ENCODE measurements at regions not wholly inside any gene's neighbourhood (a gene's known extent, or its start where the extent isn't known, plus 50 kb on each side); places are given as distances from the start of the nearest gene placed in this dataset.
"Not testable (repeated sequence)": the region's sequence is repeated elsewhere in the genome, so short reads cannot be mapped to it uniquely, and the experiment has no call there.

DNA sequence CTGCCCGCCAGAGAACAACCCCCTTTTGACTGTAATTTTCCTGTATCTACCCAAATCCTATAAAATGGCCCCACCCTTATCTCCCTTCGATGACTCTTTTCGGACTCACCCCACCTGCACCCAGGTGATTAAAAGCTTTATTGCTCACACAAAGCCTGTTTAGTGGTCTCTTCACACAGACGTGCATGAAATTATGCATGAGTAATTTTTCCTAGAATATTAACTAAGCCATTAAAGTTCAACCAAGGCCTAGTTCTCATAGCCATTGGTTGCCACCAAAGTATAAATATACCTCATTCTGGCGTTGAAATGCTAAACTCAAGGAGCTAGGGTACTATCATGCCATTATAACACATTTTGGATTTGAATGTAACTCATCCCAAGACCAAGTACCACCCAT lies 243.9 kb downstream of the ZNF608 start:
- DNase-seq = no peak

DNA sequence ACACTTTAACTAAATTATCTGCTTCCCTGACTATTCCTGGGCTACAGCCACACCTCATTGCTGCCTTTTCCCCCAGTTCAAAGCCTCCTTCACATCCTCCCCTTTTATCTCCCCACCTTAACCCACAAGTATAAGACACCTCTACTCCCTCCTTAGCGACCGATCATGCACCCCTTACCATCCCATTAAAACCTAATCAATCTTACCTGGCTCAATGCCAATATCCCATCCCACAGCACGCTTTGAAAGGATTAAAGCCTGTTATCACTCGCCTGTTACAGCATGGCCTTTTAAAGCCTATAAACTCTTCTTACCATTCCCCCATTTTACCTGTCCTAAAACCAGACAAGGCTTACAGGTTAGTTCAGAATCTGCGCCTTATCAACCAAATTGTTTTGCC lies 246.6 kb downstream of the ZNF608 start:
- DNase-seq = not testable (repeated sequence)

GRCh38 chr5:124496968-124497367 lies 249.5 kb downstream of the ZNF608 start:
- DNase-seq = not testable (repeated sequence)

DNA sequence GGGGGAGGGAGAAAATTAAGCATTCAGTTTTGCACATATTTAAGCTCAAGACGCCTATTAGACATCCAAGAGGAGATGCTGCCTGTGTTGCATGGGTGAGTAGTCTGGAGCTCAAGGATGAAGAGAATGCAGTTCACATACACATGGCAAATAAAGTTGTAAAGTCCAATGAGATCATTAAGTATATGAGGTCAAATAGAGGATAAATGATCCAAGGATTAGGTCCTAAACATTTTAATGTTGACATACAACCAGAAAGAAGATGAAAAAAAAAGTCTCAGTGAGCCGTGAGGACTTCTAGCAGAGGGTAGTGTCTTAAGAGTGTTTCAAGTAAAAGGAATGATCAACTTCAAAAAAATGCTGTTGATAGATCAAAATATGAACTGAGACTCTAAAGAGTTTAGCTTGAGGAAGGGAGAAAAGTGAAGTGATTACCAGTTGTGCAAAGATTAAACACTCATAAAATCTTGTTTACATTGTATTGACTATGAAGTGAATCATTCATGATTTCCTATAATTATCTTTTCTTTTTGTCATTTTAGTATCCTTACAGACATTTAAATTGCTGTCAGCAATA lies 251.8 kb downstream of the ZNF608 start:
- no peak for DNase-seq

GRCh38 chr5:124492444-124493224 lies 253.8 kb downstream of the ZNF608 start:
- no peak for DNase-seq

- DNase-seq = not testable (repeated sequence)
Measured at GRCh38 chr5:124490315-124490714, 256.1 kb downstream of the ZNF608 start.

- DNase-seq = no peak
Measured at GRCh38 chr5:124481419-124481818, 265.0 kb downstream of the ZNF608 start.

- no peak for DNase-seq
Measured at GRCh38 chr5:124480964-124481363, 265.5 kb downstream of the ZNF608 start.

GRCh38 chr5:124480022-124480421 lies 266.4 kb downstream of the ZNF608 start:
- DNase-seq = no peak

DNA sequence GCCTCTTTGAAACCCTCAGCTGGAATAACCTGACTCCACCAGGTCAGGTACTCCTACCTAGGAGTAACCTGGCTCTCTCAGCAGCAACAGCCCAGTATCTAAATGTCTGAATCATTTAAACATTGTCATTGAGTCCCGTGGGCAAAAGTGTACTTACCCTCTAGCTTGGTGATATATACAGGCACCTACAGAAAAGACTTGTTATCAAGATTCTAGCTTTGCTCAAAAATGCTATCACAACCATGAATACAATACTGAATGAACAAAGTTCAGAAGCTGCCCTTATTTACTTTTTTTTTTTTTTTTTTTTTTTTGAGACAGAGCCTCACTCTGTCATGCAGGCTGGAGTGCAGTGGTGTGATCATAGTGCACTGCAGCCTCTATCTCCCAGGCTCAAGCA lies 268.2 kb downstream of the ZNF608 start:
- DNase-seq = no peak

- no peak for DNase-seq
Measured at GRCh38 chr5:124477577-124477976, 268.9 kb downstream of the ZNF608 start.

- no peak for DNase-seq
Measured at GRCh38 chr5:124477062-124477461, 269.4 kb downstream of the ZNF608 start.

GRCh38 chr5:124474528-124475215 lies 271.8 kb downstream of the ZNF608 start:
- DNase-seq = no peak

DNA sequence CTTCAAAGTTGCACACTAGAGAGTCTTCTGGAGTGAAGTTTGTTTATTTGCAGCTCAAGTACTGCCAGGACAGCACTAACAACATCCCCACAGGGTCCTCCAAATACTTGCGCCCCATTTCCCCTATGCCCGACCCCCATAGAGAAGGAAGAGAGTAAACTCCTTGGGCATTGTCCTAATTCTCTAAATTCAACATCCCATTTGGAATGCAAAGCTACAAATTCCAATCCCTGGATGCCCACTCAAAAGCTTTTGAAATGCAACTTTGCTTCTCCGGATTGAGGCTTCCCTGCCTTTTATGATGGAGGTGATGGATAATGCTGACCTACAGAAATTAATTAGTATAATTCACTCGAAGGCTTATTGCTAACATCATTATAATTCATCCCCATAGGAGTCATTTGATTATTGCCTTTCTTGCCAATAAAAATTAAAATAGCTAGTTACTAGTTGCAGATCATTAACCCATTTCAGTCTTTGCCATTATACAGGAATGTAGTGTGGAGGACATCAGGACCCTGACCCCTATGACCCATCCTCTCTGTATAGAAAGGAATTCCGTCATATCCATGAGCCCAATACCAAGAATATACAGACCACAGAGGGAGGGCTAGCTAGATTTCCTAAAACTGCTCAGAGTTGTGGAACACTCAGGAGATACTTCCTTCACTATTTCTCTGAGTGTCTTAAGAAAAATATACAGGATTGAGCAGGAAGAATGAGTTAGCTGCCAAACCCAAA lies 277.6 kb downstream of the ZNF608 start:
- DNase-seq = no peak

- no peak for DNase-seq
Measured at GRCh38 chr5:124467745-124468144, 278.7 kb downstream of the ZNF608 start.

GRCh38 chr5:124466011-124466410 lies 280.4 kb downstream of the ZNF608 start:
- DNase-seq = no peak

GRCh38 chr5:124463851-124464250 lies 282.6 kb downstream of the ZNF608 start:
- DNase-seq = no peak

DNA sequence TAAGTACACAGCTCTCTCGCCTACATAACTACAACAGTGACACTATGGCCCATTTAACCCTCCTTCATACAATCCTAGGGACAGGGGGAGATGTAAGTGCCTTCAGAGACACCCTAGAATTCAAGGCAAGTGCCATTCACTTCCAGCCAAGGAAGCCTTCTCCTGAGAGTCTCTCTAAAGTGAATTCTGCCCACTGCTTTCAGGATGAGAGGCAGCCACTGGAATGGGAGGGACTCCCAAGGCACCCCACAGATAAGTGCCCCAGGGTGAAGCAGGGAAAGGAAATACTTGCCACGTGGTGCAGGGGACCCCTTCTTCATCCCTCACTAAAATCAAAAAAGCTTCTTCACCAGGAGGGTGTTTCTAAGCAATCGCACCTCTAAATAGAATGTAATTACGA lies 283.7 kb downstream of the ZNF608 start:
- no peak for DNase-seq

DNA sequence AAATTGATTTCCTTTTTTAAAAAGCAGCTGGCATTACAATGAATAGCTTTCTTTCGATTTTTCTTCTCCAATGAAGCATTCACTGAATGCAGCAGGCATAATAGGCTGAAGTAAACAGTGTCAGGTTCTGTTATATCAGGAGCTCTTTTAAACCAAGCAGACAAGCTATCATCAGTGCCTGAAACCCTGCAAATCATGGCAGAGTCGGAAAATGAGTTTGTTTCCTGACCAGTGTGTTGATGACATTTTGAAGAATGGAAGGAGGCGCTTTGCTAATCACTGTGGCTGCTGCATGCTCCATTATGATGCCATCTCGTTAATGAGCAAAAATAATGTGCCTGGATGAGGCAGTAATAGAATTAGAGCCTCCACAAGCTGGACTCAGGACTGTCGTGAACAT lies 284.5 kb downstream of the ZNF608 start:
- DNase-seq = peak; percentile 23

- no peak for DNase-seq
Measured at GRCh38 chr5:124461157-124461556, 285.3 kb downstream of the ZNF608 start.

DNA sequence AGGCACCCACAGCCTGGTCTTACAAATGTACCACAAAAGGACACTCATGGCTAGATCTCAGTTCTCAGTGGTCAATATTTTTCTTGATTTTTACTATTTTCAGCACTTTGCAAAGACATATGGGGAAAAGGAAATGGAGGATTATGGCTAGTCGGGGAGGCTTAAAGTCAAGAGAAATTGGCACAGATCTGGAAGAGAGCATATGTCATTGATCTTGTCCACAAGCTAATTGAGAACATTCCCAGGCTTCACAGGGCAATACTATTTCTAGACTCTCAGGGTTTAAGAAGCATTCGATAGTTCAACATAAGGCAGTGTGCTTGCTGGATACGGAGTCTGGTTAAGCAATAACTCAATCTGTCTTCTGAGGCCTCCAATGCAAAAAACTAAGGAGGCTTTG lies 285.8 kb downstream of the ZNF608 start:
- no peak for DNase-seq

GRCh38 chr5:124459984-124460383 lies 286.5 kb downstream of the ZNF608 start:
- no peak for DNase-seq

DNA sequence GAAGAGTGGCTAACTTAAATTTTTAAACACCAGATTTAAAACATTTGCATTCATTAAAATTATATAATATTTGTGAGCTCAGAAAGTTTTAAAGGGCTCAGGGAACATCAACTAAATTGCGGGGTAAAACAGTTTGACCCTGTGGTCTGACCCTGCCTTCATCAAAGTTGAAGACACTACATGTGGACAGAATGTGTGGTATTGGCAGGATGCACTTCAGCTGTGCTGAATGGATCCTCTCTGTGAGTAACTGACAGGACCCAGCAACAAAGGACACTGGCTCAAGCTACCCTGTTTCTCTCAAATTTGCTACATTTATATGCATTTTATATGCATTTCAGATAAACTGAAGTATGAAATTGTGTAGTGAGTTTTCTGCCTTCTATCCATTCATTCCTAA lies 288.5 kb downstream of the ZNF608 start:
- DNase-seq = no peak
